UCSD-AML1 (cell line): ENCODE measurements at regions not wholly inside any gene's neighbourhood (a gene's known extent, or its start where the extent isn't known, plus 50 kb on each side); places are given as distances from the start of the nearest gene placed in this dataset.
A peak's percentile ranks its signal among the peaks of the same experiment; 100 is the strongest.

Experiments used
- DNase-seq: peaks from one replicate; lab custom pipeline; 2025; ENCODE audit not compliant: unreplicated experiment; lab: John Stamatoyannopoulos, UW

DNA sequence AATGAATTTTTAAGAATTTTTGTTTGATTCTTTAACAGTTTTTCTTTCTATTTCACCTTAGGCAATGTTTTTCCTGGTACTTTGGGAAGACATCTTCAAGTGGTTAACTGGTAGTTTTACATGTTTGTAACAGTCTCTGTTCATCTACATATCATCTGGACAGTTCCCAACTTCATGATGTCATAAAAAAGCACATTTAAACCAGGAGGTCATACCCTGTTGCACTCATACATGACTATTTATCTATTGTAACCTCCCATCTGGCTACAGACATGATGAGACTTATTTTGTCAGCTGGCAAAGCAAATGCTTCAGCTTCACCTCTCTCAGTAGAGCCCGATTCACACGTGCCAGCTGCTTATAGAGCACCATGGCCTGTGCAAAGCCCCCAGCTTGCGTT lies 99.8 kb upstream of the YPEL5 start:
- DNase-seq, result no peak

DNA sequence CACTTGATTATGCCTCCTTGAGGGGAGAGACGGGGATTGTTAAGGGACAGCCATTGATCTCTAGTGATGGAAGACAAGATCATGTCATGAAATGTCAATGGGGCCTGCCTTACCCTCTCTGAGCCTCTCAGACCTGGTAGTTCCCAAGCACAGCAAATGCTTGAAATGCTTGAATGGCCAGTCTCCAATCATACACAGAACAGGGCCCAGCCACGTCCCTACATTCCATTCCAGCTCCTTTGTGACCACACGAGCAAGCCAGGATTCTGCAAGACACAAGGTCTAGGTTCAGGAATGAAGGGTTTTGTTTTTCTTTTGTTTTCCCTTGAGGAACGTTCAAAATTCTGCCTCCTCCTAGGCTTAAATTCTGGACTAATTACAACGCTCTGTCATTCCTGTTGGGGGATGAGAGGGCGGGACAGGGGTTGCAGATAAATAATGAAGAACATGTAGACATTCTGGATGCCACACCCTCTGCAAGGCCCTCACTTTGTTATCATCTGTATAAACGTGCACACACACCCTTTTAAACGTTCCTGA lies 98.1 kb upstream of the YPEL5 start:
- DNase-seq, result no peak

DNA sequence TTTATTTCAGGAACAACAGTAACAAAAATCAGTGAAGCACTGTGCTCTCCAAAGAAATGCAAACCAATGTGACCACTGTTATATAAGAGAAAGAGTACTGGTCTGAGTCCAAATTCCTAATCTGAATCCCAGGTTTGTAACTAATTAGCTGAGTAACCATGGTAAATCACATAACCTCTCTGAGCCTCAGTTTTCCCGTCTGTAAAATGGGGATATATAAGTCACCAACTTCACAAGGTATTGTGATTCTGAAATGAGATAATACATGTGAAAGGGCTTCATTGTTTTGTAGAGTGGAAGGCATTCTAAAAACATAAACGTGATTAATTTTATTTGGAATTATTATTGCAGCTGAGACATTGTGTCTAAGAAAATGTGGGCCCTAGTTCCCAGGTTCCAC lies 91.3 kb upstream of the YPEL5 start:
- no peak for DNase-seq

DNA sequence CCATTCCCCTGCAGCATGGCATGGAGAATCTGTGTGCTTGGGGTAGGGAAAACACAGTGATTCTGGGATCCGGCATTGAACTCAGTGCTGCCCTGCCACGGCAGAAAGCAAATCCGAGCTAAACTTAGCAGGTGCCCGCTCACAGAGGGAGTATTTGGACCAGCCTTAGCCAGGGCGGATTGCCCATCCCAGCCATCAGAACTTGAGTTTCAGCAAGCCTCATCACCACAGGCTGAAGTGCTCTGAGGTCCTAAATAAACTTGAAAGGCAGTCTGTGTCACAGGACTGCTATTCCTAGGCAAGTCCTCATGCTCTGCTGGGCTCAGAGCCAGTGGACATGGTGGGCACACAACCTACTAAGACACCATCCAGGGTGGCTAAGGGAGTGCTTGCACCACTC lies 86.2 kb upstream of the YPEL5 start:
- no peak for DNase-seq

DNA sequence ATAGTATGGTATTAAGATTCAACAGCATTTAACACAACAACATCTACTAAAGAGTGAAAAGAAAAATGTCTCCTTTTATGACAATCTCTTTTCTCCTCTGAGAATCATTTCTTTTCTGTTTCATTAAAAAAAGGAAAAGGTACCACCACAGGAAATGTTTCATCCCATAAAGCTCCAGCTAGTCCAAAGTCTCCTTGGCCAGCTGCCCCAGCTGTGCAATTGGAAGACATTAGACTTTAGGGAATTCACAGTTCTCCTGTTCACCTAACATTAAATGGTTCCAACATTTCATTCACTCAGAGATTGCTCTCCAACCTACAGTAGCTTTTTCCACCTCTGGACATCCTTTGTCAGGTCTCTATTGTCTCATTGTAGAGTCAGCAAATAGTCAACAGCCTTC lies 78.7 kb upstream of the YPEL5 start:
- DNase-seq, result no peak

DNA sequence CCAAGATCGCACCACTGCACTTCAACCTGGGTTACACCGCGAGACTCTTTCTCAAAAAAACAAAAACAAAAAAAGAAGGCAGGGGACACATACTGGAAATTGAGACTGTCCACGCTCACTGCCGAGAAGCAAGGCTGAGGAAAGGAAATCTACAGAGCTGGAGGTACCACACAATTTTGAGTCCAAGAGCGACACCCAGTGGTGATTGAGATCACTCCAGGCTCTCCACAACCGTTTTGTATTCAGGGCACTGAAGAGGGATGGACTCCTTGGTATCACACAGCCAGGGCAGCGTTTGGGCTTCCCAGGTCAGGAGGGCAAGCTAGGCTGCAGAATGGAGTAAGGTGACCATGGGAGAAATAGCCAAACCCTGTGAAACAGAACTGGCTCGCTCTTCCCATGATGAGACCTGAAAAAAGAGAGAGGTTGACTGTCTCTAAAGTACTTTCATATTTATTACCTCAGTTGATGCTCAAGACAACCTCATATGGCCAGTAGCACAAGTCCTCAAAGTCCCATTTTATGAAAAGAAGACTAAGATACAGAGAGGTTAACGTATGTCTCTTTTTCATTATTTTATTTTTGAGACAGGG lies 74.5 kb upstream of the YPEL5 start:
- peak; percentile 43 for DNase-seq

DNA sequence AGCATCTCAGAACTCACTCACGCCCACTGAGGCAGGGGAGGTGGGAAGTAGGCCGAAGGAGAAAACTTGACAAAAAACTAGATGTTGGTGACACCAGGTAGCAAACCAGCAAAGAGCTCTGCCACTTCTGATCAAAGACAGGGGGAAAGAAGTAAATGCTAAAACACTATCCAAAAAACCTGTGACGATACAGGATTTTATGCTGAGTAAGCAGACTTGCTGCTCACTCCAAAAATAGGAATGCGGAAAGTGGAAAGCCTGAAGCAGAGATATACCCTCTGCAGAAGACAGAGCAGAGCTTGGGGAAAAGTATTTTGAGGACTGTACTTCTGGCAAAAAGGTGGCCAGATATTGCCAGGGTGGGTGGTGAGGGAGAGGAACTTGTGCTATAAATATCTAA lies 73.3 kb upstream of the YPEL5 start:
- no peak for DNase-seq

DNA sequence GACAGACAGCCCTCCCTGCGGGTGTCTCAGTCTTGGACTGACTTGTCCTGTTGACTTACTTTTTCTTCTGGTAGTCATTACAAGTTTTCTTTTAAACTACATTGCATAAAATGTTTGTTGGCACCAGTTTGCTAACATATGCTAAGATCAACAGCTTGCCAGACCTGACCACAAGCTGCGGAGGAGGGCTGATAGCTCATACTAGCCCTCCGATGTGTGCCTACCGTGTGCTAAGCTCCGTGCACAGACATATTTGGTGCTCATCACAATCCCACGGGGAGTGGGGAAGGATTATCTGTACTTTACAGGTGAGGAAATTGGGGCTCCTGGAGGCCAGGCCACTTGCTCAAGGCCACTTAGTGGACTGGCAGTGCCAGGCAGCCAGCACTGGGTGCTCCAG lies 72.8 kb upstream of the YPEL5 start:
- DNase-seq, result no peak

DNA sequence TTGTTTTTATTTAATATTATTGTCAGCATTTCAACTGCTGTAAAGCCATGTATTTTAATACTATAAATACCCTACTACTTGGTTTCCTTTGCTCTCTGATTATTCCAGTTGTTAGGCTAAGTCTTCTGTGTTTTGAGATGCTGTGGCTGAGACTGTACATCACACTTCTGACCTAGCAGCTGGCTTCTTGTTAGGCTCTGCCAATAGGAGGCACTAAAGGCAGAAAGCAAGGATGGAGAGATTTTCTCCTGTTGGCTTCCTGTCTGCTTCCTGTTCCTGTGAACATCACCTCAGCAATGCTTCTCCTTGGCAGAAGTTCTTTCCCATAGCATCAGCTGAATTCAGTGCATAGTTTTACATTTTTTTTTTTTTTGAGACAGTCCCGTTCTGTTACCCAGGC lies 68.3 kb upstream of the YPEL5 start:
- no peak for DNase-seq

DNA sequence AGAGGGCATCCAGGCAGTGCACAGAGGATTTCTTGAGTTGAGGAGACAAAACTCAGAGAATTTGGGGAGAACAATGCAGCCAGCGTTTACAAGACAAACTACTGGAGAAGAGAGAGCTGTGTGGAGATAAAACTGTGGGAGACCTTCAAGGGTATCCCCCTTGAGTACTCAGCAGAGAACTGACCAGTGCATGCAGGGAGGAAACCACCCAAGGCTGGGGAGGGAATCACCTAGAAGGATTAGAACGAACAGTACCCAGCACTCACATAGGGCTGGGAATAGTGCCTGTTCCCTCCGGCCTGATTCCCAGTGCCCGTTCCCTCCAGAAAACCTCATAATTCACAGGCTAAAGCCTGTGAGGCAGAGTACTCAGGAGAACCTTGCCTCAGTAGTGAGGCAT lies 61.9 kb upstream of the YPEL5 start:
- no peak for DNase-seq

DNA sequence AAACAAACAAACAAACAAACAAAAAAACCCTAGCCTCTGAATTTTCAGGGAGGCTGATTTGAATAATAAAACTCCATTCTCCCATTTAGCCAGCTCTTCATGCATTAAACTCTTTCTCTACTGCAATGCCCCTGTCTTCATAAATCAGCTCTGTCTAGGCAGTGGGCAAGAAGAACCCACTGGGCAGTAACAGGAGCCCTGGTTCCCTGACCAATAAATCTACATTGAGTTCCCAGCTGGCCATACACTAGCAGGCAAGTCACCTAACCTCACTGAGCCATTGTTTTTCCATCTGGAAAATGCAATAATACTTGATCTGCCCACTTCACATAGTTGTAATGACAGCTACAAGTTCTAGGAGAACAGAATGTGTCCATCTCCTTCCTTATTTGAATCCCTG lies 57.6 kb upstream of the YPEL5 start:
- no peak for DNase-seq

DNA sequence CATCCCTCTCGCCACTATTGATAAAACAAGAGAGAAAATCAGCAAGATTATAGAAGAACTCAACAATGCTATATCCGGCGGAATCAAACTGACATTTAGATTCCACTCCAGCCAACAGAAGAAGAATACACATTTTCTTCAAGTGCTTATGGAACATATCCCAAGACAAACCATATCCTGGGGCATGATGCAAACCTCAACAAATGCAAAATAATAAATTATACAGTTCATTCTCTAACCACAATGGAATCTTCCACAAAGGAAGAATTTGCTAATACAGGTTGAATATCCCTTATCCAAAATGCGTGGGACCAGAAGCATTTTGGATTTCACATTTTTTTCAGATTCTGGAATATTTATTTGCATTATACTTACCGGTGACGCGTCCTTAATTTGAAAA lies 51.4 kb upstream of the YPEL5 start:
- no peak for DNase-seq

DNA sequence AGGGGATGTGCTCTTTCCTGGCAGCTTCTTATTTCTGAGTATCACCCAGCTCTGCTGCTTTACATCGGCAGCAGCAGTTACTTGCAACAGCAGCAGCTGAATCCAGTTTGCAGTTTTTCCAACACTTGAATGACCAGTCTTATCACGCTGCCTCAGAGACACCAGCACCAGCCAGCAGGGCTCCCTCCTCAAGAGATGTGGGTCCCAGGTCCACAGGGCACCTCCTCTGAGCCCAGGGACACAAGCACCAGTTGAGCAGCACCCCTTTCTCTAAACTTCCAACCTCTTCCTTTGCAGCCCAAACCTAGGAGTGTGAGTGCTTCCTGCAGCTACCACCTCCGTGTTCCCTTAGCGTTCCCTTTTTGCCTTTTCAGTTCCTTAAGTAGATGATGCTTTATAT lies 50.4 kb upstream of the YPEL5 start:
- no peak for DNase-seq
